Coronary artery (tissue), 2 donors: ENCODE measurements at regions not wholly inside any gene's neighbourhood (a gene's known extent, or its start where the extent isn't known, plus 50 kb on each side); places are given as distances from the start of the nearest gene placed in this dataset.

Experiments used
- DNase-seq: peaks from one replicate; pipeline ENCODE4 v3.0.0-alpha.2; 2017; ENCODE audit warnings: low spot score
- H3K27ac ChIP-seq, 2 donors: fragments of 200-600 bp; sonication (generic); one replicate each; pipeline ENCODE4 v1.5.1; 2016 to 2019
- H3K4me3 ChIP-seq: fragments of 200-600 bp; sonication (generic); 2 replicates; pipeline ENCODE4 v1.5.1; 2016; ENCODE audit warnings: mild to moderate bottlenecking, moderate library complexity
- TF ChIP-seq, protein P1 (sequence below): fragments of 200-600 bp; sonication (generic); IDR thresholded peaks from one replicate; pipeline ENCODE4 v1.5.1; 2019; ENCODE audit warnings: antibody characterized with exemption

DNA sequence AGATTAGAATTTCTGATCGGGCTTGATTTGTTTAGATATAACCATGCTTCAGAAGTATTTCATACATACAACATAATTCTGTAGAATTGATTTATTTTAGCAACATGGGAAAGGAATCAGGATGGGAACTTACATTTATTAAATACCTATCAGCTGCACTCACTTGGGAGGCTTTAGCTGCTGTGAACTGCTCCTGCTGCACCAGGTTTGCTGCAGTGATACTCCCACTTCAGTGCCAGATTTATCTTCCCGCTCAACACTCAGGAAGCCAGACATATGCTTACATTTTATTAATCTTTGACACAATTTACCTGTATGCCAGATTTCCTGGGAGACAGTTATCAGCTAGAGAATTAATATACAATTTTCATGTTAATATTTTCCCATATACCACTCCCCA, 64.0 kb upstream of the PLCXD3 start:
- TF ChIP-seq, protein P1, sequence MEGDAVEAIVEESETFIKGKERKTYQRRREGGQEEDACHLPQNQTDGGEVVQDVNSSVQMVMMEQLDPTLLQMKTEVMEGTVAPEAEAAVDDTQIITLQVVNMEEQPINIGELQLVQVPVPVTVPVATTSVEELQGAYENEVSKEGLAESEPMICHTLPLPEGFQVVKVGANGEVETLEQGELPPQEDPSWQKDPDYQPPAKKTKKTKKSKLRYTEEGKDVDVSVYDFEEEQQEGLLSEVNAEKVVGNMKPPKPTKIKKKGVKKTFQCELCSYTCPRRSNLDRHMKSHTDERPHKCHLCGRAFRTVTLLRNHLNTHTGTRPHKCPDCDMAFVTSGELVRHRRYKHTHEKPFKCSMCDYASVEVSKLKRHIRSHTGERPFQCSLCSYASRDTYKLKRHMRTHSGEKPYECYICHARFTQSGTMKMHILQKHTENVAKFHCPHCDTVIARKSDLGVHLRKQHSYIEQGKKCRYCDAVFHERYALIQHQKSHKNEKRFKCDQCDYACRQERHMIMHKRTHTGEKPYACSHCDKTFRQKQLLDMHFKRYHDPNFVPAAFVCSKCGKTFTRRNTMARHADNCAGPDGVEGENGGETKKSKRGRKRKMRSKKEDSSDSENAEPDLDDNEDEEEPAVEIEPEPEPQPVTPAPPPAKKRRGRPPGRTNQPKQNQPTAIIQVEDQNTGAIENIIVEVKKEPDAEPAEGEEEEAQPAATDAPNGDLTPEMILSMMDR, result no peak
- Histone ChIP-seq H3K4me3 (no peak overlapping the region), H3K27ac (no peak overlapping the region)
- no peak for DNase-seq
